OCI-M1 (cell line): ENCODE measurements at regions not wholly inside any gene's neighbourhood (a gene's known extent, or its start where the extent isn't known, plus 50 kb on each side); places are given as distances from the start of the nearest gene placed in this dataset.

ENCODE experiments used
- DNase-seq: peaks from one replicate; lab custom pipeline; 2025; lab: John Stamatoyannopoulos, UW

DNA sequence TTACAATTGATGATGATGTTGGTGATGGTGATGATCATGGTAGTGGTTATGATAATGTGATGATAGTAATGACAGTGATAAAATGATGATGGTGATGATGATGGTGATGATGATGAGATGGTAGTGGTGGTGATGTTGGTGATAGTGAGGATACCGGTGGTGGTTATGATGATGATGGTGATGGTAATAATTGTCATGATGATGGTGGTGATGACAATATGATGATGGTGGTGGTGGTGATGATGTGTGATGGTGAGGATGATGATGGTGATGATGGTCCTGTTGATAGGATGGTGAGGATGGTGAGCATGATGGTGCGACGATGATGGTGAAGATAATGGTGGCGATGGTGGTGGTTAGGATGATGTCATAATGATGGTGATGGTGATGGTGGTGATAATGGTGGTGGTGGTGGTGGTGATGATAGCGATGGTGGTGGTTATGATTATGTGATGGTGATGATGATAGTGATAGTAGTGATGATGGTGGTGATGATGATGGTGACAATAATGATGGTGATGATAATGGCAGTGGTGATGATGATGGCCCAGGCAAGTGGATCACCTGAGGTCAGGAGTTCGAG, 1129.9 kb downstream of the BRD1 start:
- no peak for DNase-seq

DNA sequence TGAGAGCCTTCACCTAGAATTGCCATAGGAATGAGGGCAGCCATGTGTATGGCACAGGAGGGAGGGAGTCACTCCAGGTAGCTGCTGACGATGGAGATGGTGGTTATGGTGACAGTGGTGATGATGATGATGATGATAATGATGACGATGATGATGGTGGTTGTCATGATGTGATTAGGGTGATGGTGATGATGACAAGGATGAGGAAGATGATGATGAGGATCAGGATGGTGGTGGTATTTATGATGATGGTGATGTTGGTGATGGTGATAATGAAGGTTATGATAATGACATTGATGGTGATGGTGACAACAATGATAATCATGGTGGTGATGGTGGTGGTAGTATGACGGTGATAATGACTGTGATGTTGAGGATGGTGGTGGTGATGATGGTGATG, 1130.5 kb downstream of the BRD1 start:
- DNase-seq, result no peak

DNA sequence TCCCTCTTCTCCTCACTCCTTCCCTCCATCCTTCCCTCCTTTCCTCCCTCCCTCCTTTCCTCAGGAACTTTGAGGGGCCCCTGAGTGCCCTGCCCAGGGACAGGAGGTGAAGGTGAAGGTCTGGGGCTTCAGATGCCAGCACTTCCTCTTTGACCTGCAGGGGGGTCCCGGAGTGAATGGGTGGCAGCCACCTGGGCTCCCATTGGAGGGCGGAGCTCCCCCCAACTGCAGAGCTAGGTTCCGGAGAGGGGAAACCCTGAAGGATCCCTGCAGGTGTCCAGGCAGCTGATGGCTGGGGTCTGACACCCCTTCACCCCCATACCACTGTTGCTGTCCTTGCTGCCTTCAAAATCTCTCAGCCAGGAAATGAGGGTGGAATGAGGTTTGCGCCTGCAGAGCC, 1131.3 kb downstream of the BRD1 start:
- DNase-seq, result no peak

DNA sequence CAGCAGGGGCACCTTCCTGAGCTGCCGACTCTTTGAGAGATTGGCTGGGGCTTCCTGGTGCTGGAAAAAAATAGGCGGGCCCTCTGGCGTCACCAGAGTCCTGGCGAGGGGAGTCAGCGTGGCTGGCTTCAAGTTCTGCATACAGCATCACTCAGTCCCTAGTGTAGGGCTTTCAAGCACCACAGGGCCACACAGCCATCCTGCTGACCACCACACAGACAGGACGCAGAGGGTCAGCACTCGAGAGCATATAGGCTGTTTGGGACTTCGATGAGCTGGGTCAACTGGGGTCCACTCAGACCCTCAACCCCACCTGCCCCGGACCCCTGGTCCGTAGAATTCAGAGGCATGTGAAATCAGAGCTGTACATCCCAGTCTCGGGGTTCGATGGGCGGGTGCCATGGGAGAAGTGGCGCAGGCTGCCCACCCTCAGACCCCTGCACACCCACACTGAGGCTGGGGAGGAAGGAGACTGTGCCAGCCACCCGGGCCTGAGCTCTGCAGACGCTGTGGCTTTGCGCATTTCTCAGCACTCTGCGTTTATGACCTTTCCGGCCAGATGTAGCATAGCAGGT, 1131.9 kb downstream of the BRD1 start:
- no peak for DNase-seq

DNA sequence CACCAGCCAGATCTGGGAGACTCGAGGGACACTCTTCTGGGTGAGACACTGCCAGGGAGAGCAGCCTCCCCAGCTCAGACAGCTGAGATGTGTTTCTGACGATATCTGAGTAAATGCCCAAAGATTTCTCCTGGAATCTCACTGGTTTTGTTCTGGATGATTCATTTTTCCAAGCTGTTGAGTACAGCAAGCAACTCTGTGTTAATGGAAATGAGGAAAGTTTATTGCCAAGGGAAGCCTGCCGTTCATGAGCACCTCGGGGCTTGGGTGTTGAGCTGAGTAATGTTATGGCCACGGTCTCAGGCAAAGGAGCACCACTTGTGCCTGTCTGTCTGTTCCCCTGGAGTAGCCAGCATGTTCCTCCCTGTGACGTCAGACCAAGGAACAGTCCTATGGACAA, 1132.4 kb downstream of the BRD1 start:
- DNase-seq, result no peak

DNA sequence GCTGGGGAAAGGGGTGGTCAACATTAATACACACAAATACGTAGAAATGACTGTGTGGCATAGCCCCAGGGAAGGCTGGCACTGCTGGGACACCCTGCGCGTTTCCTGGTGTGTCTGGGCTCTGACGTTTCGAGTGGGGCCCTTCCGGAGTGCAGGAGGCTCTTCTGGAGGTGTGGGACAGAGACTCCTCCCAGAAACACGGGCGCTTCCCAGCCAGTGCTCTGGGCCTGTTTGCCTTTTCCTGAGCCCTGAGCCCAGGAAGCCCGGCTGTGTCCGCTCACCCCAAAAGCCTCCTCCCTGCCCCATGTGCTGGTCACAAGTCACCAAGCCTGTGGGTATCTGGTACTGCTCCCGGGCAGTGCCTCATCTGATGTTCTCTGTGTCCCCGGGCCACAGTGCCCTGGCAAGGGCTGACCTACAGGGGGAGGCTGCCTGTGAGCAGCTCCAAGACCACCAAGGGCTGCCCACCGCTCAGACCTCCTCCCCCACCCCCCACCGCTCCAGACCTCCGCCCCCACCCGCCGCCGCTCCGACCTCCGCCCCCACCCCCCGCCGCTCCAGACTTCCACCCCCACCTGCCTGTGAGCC, 1133.3 kb downstream of the BRD1 start:
- DNase-seq, result no peak

DNA sequence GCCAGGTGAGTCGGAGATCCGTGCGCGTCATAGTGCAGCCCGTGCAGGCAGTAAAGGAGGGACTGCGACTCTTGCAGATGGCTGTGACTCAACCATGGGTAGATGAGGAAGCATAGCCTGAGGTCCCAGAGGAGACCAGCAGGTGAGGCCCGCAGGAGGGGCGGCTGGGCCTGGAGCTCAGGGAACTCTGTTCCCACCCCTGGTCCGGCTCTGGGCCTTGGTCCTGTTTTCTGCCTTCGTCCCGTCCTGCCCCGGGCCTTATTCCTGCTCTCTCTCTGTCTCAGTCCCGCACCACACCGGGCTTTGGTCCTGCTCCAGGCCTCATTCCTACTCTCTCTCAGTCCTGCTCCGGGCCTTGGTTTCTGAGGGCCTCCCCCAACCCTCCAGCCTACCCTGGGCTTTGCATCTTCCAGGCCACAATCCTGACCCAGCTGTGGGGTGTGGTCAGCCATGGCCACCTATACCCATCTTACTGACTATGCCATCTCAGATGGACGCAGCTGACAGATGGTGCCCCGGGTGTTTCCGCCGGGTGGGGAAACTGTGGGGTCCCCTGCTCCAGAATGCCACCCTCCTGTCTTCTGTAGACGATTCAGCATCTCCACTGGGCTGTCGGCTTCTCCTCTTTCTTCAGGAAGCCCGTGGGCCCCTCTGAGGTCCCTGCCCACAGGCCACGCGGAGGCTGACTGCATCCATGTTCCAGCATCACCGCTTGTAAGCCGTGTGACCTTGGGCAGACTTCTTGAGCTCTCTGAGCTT, 1134.1 kb downstream of the BRD1 start:
- no peak for DNase-seq

DNA sequence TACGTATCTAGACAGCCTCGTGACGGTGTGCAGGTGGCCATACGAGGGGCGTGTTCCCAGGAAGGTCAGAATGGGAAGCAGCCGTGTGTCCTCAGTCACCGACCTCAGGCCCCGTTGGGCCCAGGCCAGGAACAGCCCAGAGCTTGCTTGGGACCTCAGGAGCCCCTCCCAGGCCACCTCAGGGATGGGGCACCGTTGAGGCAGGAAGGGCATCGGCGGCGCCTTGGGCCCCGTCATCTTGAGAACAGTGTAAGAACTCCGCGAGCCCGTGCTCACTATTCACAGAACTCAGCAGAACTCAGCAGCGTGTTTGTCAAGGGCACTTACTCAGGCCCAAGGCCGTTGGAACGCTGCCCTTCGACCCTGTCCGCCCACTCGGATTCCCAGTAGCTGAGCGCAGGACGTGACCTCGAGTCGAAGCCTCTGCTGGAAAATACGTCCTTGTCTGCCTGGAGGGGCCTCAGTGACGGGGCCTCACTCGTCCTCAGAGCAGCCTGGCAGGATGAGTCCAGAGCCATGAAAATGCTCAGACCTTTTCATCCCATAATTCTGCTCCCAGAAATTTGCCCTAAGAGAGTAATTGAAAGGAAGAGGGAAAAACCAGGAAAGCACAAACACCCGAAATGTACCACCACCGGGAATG, 1134.8 kb downstream of the BRD1 start:
- DNase-seq, result no peak

DNA sequence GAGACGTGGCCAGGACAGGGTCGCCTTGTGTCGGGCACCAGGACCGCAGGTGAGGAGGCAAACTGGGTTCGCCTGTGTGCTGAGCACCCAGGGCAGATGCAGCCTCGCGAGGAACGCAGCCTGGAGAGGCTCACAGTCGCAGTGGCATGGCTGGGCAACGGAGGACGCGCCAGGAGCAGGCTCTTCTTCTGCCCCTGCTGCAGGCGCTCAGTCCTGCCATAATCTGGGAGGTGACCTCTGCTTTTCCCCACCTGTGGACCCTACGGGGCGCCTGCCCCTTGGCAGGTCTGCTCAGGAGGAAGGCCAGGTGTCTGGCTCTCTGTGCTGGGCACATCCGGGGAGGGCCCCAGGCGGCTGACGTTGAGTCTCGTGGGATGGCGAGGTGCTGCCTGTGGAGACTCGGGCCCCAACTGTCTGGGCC, 1136.2 kb downstream of the BRD1 start:
- DNase-seq, result no peak

DNA sequence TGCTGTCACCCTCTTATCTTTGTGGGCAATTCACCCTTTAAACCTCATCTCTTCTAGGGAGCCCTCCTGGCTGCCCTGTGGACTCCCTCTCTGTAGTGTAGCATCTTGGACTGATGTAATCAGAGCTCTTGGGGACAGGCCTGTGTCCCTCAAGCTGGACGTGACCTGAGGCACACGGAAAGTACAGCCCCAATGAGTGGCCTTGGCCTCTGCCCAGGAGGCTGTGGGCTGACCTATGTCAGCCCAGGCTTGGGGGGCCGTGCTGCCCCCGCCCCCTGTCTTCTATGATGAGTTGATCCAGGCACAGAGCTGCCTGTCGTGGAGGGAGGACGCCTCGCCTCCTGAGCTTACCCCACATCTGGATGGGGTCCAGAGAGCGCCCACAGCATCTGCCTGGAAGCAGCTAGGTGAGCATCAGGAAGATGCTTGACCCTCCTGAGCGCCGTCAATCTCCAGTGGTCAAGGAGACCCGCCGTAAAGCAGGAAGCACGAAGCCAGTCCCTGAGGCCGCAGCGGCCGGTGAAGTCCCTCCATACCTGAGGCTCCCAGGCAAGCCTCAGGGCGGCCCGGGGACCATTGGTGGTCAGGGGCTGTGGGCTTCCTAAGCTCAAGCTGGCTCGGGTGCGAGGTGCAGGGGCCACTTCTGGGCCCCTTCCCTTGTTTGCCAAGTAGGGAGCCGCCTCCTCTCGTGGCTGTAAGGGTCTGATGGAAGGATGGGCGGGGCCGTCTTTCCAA, 1136.9 kb downstream of the BRD1 start:
- no peak for DNase-seq

DNA sequence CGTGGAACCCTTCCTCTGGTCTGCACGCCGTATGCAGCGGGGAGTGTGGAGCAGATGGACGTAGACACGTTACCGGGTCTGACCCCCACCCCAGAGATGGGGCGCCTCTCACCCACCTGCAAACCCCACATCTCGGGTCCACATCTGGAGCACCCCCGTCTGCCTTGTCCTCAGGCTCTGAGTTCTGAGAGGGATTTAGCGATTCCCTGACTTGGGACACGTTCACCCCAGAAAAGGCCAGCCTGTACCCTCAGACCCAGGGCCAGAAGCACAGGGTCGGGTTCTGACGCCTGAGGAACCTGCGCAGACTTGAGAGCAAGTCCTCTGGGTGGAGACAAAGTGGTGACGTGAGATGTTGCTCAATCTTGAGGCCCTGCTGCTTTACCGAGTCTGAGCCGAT, 1138.5 kb downstream of the BRD1 start:
- no peak for DNase-seq

DNA sequence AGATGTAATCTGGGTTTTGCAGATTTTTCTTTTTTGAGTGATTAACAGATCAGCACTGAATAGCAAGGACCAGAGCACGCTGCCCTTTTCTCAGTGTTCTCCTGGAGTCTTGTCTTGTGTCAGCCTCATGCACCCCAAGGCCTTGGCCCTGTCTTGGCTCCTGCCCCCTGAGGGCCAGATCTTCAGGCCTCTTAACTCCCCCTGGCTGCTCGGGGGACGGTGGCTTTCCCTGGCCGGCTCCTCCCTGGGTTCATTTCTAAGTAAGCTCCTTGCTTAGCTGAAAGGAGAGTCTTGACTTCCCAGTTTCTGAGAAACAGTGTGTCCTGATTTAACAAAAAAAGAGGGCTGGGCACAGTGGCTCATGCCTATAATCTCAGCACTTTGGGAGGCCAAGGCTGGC, 1139.3 kb downstream of the BRD1 start:
- no peak for DNase-seq

DNA sequence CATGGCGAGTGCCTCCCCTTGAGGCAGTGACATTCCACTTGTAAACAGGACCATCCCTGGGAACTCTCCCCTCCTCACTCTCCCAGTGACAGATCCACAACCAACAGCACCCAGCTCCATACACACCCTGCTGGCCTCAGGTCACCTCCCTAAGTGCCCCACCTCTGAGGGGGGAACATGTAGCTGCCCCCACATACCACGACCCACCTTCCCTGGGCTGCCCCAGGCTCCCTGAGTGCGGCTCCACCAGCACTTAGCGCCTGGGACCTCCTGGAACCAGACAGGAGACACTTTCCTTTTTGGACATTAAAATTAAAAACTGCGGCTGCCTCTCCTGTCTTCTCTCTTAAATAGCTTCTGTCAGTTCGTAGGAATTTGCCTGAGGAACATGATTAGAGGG, 1140.1 kb downstream of the BRD1 start:
- no peak for DNase-seq

DNA sequence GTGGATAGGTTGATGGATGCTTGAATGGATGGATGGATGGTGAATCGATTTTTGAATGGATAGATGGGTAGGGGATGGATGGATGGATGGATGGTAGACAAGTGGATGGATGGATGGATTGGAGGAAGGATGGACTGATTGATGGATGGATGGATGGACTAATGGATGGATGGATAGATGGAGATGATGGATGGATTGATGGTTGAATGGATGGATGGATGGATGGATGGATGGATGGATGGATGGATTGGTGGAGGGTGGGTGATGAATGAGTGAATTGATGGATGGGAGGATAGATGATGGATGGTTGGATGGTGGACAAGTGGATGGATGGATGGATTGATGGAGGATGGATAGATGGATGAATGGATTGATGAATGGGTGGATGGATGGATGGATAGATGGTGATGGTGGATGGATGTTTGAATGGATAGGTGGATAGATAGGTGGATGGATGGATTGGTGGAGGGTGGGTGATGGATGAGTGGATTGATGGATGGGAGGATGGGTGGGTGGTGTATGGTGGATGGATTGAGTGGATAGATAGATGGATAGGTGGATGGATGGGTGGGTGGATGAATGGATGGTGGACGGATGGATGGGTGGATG, 1140.9 kb downstream of the BRD1 start:
- no peak for DNase-seq

DNA sequence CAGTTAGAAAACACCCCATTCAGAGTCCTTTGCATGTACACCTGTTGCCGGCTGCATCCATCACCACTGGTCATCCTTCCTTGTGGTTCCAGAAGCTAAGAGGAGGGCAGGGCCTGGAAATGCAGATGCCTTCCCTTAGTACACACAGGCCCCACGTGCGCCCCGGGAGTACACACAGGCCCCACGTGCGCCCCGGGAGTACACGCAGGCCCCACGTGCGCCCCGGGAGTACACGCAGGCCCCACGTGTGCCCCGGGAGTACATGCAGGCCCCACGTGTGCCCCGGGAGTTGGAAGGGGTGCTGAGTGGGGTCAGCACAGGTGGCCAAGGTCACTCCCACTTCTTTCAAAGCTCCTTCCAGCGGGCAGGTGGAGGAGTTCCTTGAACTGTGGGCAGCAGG, 1141.9 kb downstream of the BRD1 start:
- DNase-seq, result no peak

DNA sequence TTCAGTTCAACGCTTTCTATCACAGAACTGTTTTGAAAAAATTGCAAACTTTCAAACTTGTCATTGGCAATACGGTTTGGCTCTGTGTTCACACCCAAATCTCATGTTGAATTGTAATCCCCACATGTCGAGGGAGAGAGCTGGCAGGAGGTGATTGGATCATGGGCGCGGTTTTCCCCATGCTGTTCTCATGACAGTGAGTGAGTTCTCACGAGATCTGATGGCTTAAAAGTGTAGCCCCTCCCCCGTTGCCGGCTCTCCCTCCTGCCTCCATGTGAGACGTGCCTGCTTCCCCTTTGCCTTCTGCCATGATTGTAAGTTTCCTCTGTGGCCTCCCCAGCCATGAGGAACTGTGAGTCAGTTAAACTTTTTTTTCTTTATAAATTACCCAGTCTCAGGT, 1144.0 kb downstream of the BRD1 start:
- no peak for DNase-seq

DNA sequence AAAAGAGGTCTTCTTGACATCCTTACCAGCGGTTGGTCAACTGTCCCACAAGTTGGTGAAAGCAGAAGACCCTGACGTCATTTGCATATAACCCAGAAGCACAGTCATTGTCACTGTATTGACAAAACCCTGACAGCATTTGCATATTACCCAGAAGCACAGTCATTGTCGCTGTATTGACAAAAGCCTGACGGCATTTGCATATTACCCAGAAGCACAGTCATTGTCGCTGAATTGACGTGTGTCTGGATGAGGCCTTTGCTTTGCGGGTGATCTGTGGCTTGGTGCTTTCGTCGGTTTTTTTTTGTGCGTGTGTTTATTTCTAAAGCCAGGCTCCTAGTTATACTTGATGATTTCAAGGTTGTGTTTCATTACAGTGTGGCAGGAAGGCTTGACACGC, 1145.2 kb downstream of the BRD1 start:
- DNase-seq, result no peak

DNA sequence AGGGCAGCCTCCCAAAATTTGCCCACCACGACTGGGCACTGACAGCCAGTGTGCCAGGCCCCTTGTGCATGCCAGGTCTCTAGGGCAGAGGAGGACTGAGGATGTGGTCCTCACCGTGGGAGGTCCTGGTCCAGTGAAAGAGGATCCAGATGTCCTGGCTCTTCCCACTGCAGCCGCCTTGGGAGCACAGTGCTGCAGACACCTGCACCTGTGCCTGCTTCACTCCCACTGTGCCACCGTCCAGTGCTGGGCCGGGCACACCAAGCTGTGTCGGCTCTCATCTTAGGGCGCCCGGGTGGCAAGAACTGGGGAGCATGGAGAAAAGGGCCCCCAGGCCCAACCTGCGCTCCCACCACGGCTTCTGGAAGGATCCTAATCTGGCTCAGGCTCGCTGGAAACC, 1147.1 kb downstream of the BRD1 start:
- DNase-seq, result no peak

DNA sequence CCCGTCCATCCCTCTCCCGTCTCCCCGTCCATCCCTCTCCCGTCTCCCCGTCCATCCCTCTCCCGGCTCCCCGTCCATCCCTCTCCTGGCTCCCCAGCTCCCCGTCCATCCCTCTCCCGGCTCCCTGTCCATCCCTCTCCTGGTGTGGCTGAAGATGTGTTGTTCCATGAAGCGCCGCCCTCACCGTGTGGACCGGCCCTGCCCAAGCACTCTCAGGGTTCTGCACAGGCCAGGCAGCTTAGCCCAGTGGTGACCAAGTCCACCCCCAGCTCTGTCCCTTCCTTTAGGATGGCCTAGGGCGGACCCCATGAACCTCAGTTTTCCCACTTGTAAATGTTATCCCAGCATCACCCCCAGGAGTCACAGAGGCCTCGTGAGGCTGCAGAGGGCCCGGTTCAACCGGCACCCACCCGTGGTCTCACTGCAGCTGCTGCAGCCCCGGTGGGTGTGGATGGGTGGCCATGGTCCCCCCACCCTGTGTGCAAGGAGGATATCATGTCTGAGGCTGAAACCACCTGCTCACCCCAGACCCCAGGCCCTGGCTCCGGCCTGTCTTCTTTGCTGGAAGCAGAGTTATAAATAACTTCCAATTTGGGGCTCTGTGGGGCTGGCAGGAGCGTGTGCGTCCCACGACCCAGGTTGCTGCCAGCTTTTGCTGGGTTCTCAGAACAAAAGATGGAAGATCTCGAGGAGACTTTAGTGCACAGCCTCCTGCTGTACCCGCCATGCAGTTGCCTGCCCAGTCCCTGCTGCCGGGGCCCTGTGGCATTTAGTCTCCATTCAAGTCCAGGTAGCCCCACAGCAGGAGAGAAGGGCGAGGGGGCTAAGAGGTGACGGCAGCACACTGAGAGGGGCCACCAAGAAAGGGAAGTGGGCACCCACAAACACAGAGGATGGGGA, 1147.8 kb downstream of the BRD1 start:
- DNase-seq, result no peak
